NOMO-1 (cell line): ENCODE measurements at regions not wholly inside any gene's neighbourhood (a gene's known extent, or its start where the extent isn't known, plus 50 kb on each side); places are given as distances from the start of the nearest gene placed in this dataset.

ENCODE experiments used
- DNase-seq, 2 experiments: peaks; one replicate each; lab custom pipeline; 2025; ENCODE audit not compliant: unreplicated experiment in 2 of 2; lab: John Stamatoyannopoulos, UW

DNA sequence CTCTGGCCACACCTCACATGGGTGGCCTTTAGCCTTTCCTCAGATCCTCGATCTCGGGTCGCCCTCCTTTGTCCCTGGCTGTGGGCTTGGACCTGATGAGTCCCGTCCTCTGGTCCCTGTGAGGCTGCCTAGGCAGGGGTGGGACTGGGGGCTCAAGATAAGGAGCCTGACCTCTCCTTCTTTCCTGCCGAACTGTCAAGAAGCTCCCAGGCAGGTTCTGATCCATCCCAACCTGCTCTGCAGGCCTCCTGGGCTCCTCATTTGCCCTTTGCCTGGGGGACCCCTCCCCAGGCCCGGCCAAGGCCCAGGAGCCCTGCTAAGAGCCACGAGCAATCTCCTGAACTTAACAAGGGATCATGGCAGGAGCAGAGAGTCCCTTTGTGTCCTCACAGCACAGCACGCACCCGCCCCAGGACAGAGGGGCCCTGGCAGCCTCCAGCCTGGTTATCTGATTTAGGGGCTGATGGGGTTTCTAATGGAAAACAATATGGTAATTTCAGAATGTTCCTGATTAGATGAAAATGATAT, 82.4 kb upstream of the POU3F1 start:
- DNase-seq: no peak

DNA sequence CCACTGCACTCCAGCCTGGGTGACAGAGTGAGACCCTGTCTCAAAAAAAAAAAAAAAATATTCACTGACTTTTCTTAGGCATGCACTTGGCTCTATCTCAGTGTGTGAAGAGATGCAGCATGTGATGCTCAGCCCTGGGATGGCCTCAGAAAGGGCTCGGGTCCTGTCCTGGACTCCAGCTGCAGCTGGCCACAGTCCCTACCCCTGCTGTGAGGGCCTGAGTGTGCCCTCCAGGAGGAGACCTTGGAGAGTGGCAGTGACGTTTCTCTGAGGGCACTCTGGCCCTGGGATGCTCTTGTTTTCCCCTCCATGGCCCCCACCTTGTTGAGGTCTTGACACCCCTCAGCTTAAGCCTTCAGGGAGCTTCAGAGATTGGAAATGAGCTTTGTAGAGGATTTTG, 81.9 kb upstream of the POU3F1 start:
- no peak for DNase-seq

DNA sequence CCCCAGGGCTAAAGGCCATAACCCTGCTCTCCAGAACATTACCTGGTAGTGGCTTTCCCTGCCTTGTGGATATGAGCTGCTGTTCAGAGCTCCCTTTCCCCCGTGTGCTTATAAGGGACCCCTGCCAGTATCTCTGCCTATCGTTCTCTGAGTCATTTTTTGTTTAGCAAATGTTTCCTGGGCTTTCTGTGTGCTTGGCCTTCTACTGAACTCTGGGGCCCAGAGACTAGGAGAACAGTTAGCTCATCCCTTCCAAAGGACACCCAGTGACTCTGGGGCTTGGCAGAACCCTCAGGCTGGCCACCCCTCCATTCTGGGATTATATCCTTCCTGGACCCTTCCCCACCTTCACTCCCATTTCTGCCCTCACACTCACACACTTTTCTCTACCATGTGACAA, 80.8 kb upstream of the POU3F1 start:
- DNase-seq: no peak

DNA sequence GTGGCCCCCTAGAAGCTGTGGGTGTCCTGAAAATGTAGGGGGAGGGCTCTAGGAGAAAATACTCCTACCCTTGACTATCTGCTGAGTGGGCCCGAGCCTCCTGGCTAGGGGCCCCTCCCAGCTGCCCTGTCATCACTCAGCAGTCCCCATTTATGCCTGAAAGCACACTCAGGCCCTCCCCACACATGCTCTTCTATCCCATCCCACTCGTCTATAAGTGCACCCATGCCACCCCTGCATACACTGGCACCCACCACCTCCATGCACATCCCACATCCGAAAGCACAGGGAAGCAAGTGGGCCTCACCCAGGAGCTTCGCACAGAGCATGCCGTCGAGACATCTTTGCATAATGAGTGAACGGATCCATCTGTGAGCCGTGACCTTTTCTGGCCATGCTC, 80.4 kb upstream of the POU3F1 start:
- DNase-seq: no peak

DNA sequence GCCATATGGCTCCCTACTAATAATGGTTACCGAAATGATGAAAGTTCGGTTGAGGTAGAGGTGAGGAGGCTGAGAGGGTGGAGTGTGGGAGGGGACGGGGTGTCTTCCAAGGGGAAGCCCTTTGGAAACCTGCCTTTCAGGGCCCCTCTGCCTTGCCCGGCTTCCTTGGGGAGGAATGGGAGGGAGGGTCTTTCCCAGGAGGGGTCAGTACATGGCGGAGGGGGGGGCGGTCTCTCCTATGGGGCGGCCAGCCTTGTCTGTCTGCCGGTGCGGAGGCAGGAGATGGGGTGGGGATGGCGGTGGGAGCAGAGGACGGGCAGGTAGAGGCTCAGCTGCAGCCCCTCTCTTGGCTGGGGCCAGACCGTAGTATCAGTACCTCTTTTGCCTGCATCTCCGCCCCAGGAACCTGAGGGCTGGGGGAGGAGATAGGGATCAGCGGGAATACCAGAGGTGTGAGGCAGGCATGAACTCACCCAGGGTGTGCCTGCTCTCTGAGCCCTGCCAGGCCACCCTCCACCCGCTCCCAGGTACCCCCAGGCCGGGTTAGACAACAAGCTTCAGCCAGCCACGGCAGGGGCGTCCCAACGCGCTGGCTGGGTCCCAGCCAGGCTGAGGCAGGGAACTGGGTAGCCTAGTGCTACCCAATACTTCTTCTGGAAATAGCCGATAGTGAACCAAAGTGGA, 79.4 kb upstream of the POU3F1 start:
- no peak for DNase-seq

DNA sequence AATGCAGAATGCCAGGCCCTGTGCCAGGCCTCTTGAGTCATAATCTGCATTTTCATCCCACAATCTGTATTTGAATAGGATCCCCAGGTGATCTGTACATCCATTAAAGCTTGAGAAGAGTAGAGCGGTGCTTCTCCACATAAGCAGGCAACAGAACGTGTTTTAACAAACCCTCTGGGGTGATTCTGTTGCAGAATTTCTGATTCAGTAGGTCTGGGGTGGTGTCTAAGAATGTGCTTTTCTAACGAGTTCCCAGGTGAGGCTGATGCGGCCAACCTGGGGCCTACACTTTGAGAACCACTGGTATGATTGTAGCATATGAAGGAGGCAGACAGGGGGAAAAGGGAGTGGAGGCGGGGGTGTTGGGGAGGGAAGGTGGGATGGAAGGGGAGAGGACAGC, 78.4 kb upstream of the POU3F1 start:
- no peak for DNase-seq

DNA sequence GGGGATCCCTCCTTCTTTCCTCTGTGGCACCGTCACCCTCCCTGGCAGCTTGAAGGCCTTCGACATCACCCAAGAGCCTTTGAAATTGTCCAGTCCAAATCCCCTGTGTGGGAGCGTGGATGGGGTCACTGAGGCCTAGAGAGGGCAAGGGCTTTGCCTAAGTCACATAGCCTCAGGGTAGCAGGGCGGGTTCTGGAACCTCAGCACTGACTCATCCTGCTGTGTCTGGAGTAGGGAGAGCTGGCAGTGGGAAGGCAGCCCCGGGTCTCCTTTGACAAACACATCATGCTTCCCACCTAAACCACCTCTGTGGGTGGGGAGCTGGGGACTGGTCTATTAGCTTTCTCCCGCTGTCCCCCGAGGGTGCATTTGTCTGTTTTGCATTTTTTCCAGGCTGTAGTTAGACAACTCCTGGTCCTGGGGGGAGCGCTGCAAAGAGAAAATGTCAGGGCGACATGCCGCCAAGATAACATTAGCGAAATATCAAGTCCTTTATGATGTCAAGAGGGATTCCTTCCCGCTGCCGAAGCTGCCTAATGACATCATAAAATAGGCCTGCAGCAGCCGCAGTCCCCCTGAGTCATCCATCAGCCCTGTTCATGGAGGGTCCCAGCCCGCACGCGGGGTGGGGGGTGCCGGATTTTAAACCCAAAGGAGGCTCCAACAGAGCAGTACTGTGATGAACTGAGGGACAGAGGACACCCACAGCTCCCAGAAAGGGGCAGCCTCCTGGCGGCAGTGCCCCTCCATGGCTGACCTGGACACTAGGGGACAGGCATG, 77.0 kb upstream of the POU3F1 start:
- DNase-seq: no peak

DNA sequence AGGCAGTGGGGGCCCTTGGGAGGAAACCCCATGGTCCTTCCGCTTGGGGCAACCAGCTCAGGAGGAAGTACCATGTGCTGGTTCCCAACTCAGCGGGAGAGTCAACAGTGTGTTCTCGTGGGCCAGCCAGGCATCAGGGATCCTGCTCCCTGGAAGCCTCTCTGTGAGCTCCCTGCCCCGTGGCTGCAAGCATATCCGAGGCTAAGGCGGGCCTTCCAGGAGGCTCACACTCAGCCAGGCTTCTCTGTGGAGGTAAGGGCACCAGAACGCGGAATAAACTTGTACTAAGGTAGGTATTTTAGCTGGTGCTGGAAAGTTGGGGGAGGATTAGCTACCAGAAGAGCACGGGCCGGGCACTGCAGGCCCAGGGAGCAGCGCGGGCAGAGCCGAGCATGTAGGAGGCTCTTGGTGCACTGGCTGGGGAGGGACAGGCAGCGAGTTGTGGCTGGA, 74.7 kb upstream of the POU3F1 start:
- DNase-seq: peak in 1 of 2 experiments; percentile 21

DNA sequence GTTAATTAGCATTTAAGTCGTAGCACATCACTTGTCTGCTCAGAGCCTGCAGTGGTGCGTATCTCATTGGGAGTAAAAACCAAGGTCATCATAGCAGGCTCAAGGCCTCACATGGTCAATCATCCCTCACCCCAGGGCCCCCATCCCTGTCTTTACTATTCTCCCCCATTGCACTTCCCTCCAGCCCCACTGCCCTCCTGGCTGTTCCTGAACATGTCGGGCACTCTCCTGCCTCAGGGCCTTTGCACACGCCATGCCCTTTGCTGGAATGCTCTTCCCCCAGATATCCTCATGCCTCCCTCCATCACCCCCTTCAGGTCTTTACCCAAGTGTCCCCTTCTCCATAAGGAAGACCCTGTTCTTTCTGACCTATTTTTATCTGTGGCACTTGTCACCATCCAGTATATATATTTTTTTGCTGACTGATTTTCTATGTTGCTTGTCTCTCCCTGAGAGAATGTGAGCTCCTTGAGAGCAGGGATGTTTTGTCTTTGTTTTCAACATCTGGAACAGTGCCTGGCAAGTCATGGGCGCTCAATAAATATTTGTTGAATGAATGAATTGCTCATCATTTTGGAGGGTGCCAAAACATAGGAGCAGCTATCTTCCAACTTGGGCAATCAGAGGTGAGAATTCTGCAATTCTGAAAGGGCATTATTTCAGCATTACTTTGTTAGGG, 74.1 kb upstream of the POU3F1 start:
- no peak for DNase-seq

DNA sequence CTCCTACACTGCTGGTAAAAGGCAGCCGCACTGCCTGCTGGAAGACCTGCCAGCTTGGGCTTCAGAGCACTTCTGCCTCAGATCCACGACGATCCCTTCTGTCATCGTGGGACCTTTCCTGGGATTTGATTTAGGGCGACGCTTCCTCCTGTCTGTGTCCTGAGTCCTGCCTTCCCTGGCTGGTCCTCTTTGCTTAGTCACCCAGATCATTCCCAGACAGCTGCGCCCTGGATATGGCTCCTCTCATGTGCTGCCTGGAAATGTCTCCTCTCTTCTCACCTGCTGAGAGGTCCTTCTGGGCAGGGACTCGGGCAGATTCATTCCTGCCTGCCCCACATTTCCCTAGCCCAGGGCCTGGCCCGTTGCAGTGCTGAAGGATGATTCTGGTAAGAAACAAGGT, 72.4 kb upstream of the POU3F1 start:
- DNase-seq: no peak

DNA sequence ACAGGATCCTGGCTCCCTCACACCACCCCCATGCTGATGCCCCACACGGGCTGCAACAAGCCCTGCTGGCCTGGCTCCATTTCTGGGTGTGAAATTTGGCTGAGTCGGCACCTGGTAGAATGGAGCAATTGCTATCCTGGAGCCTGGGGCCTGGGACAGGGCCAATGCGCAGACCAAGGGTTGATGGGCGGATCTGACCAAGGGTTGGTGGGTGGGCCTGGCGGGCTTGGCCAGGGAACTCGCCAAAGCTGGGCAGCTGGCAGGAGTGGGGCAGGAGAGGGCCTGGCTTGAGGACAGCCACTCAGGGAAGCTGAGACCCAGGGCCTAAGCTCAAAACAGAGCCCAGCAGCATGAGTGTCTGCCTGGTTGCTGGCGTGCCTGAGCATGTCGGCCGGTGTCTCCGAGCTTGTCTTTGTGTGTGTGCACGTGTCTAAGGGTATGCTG, 70.9 kb upstream of the POU3F1 start:
- no peak for DNase-seq

DNA sequence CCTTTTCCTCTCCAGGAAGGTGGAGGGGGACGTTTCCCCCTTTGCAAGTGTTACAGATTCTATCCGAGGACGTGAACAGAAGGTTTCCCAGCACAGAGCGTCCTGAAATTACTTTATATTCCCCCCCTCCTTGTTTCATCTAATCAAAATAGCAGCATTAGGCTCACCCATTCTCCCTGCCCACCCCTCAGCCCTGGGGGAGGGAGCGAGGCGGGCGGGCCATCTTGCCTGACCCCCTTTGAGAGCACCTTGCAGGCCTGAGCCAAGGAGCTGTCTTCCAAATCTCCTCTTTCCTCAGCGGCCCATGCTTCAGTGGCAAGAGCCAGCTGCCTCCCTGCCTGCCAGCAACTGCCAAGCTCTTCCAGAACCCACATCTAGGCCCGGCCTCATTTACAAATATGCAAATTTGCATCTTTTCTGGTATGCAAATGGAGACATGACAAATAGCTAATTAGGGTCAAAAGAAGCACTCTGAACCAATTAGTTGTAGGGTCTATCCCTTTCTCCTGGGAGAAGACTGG, 69.1 kb upstream of the POU3F1 start:
- DNase-seq: no peak

DNA sequence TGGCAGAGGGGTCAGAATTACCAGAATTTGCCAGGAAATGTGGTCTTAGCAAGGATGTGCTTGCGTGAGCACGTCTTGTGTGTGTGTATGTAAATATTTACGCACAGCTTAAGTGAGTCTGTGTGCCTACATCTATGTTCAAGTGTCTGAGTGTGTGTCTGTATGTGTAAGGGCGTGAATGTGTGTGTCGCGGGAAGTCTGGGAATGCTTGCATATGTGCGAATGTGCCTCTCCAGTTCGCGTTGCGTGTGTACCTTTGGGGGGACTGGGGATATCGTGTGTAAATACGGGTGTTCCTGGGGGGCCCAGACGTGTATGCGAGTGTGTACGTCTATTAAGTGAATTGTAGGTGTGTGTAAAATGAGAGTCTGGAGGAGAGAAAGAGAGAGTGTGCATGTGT, 68.6 kb upstream of the POU3F1 start:
- no peak for DNase-seq

DNA sequence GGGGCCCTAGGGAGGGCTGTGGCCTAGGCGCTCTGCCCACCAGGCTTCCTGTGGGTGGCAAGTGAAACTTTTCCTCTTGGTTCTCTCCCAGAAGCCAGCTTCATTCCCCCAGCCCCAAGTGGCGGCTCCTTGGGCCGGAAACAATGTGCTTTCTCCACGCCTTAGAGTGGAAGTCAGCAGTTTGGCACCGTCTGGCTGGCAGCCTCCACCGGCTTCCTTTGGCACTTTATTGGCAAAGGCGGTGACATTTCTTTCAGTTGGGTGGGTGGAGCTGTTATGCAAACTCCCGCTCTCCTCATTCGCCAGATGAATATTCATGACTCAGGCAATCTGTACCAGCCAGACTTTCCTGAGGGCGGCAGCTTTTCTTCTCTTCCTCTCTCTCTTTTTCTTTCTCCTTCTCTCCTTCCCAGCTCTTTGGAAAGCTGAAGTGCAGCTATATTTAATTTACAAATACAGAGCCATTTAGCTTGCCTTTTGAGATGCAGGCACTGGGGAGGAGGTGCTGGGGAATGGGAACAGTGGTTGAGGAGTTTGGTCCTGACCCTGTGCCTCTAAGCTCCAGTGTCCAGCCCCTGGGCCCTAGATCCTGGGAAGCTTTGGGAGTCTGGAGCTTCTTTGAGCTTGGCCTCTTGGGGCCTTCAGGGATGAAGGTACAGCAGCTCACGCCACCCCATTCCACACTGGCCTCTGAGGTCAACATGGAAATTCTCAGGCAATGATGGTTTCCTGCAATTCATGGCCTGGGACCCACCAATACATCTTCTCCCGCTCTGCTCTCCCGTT, 67.8 kb upstream of the POU3F1 start:
- no peak for DNase-seq

DNA sequence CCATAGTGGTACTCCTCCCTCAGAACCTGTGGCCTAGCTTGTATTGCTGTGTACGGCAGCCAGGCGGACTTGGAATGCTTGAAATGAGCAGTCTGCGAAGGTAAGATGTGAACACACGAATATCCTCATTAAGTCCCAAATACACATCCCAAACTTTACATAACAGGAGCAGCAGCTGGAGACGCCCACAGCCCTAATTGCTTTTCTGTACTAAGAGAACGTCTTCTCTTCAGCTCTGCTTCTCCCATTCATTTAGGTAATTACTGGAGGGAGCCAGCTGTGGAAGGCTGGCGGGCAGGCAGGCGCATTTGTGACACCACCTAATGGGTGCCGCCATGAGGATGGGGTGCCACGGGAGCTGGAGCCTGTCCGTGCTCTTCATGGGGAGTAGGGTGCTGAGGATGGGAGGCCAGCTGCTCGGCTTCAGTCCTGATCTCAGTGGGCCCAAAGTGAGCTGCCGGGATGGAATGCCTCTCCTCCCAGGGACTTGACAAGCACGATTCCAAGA, 66.6 kb upstream of the POU3F1 start:
- DNase-seq: no peak

DNA sequence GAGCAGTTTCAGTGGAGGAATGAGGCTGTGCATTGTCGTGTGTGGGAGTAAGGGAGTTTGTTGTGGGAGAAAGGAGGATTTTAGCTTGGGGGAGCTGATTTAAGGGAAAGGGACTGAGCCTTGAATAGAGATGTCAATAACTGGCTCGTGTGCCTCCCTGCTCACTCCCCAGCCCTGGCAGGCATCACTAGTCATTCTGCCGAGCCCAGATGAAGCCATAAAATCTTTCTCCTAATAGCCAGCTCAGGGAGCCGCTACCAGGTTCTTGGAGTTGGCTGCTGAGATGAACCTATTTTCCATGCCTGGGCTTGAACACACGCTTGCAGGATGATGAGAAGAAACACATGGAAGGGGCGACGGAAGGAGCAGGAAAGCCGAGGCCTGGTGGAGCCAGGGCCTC, 65.0 kb upstream of the POU3F1 start:
- DNase-seq: no peak

DNA sequence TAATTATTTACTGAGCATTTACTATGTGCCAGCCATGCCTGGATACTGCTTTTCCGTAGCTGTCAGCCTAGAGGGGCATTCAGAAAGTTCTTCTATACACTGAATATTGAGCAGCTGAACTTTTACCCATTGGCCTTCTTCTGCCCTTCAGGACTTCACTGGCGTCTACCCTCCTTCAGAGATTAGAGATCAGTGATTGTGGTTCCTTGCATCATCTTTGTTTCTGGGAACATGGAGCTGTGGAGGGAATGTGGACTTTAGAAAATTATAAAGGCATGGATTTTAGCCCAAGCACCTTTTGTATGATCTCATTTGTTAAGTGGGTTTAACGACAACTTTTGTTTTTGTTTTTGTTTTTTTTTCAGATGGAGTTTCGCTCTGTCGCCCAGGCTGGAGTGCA, 58.7 kb upstream of the POU3F1 start:
- no peak for DNase-seq

DNA sequence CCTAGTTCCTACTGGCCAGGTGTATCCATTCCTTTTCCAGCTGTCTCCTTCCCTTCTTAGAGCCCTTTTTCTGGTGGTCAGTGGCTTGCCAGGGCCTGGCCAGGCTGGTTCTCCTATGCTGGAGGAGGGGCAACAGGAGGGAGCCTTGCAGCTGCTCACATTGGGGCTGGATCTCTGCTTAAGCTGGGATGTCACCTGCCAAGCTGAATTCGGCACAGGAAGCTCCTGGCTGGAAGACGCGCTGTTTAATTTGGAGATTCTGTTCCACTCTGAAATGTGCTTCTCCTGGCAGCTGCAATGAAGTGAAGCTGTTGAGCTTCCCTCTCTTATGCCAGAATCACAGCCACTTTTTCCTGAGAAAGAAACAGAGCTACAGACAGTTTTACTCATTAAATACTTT, 56.0 kb upstream of the POU3F1 start:
- DNase-seq: no peak

DNA sequence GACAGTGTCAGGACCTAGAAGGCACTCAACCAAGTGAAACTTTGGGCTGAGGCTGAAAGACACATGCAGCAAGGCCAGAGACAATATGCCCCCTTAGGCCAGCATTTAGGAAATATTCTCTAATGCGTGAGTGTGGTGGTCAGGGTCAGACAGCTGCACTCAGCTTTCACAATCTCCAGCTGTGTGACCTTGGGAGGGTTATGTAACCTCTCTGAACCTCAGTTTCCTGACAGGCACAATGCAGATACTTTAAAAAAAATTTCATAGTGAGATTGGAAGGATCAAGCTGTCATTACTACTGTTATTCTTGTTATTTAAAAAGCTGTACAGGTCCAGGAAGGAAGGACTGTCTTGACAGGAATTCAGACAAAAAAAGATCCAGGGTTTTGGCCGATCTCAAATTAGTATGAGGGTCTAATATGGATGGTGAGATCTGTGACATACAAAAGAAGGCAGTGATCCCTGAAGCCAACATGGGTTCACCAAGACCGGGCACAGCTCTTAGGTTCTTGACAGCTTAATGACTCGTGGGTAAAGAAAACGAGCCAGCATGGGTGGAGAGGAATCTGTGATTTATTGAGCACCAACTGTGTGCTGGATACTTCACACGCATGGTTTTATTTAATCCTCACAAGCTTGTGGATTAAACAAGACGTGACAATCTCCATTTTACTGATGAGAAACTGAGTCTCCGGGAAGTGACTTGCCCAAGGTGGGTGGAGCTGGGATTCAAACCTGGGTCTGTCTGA, 54.6 kb upstream of the POU3F1 start:
- no peak for DNase-seq
